ENCODE measurements at regions not wholly inside any gene's neighbourhood (a gene's known extent, or its start where the extent isn't known, plus 50 kb on each side); places are given as distances from the start of the nearest gene placed in this dataset.

- no peak for TF ChIP-seq TAF1 (IDR thresholded peaks at IDR 0.05; ENCODE audit: low read depth)
- TF ChIP-seq EGR1 (IDR thresholded peaks at IDR 0.05) = no peak
- TF ChIP-seq FOXM1 (IDR thresholded peaks at IDR 0.05; ENCODE audit: borderline replicate concordance, low read depth) = no peak
- TF ChIP-seq YY1 (IDR thresholded peaks at IDR 0.05; ENCODE audit: low read depth) = no peak
- no peak for TF ChIP-seq USF1 (IDR thresholded peaks at IDR 0.05)
- TF ChIP-seq CREB1 (IDR thresholded peaks at IDR 0.05; ENCODE audit: low read depth) = no peak
- TF ChIP-seq CEBPB (IDR thresholded peaks at IDR 0.05) = no peak
- TF ChIP-seq TEAD4 (IDR thresholded peaks at IDR 0.05) = no peak
- TF ChIP-seq RAD21 (IDR thresholded peaks at IDR 0.05; ENCODE audit: low read depth) = no peak
- no peak for TF ChIP-seq ZBTB7A (IDR thresholded peaks at IDR 0.05; ENCODE audit: low read depth)
- TF ChIP-seq MAX (IDR thresholded peaks at IDR 0.05) = no peak
- no peak for TF ChIP-seq REST (IDR thresholded peaks at IDR 0.05; ENCODE audit: low read depth)
- TF ChIP-seq NFIC (IDR thresholded peaks at IDR 0.05) = no peak
- TF ChIP-seq EP300 (IDR thresholded peaks at IDR 0.05; ENCODE audit: borderline replicate concordance) = no peak
- no peak for TF ChIP-seq TCF12 (IDR thresholded peaks at IDR 0.05; ENCODE audit: low read depth)
Measured at GRCh38 chr6:145247692-145248419, 487.5 kb downstream of the EPM2A start.

- no peak for TF ChIP-seq FOXM1 (IDR thresholded peaks at IDR 0.05; ENCODE audit: borderline replicate concordance, low read depth)
- no peak for TF ChIP-seq USF1 (IDR thresholded peaks at IDR 0.05)
Measured at GRCh38 chr6:145250436-145250835, 484.9 kb downstream of the EPM2A start.

- no peak for TF ChIP-seq TCF12 (IDR thresholded peaks at IDR 0.05; ENCODE audit: low read depth)
- TF ChIP-seq CEBPB (IDR thresholded peaks at IDR 0.05) = no peak
- no peak for TF ChIP-seq USF1 (IDR thresholded peaks at IDR 0.05)
- no peak for TF ChIP-seq REST (IDR thresholded peaks at IDR 0.05; ENCODE audit: low read depth)
- TF ChIP-seq TAF1 (IDR thresholded peaks at IDR 0.05; ENCODE audit: low read depth) = no peak
- TF ChIP-seq CREB1 (IDR thresholded peaks at IDR 0.05; ENCODE audit: low read depth) = no peak
- TF ChIP-seq EP300 (IDR thresholded peaks at IDR 0.05; ENCODE audit: borderline replicate concordance) = no peak
- TF ChIP-seq YY1 (IDR thresholded peaks at IDR 0.05; ENCODE audit: low read depth) = no peak
- TF ChIP-seq EGR1 (IDR thresholded peaks at IDR 0.05) = no peak
- no peak for TF ChIP-seq MAX (IDR thresholded peaks at IDR 0.05)
- no peak for TF ChIP-seq NFIC (IDR thresholded peaks at IDR 0.05)
- no peak for TF ChIP-seq TEAD4 (IDR thresholded peaks at IDR 0.05)
- no peak for TF ChIP-seq FOXM1 (IDR thresholded peaks at IDR 0.05; ENCODE audit: borderline replicate concordance, low read depth)
Measured at GRCh38 chr6:145252737-145253136, 482.6 kb downstream of the EPM2A start.

DNA sequence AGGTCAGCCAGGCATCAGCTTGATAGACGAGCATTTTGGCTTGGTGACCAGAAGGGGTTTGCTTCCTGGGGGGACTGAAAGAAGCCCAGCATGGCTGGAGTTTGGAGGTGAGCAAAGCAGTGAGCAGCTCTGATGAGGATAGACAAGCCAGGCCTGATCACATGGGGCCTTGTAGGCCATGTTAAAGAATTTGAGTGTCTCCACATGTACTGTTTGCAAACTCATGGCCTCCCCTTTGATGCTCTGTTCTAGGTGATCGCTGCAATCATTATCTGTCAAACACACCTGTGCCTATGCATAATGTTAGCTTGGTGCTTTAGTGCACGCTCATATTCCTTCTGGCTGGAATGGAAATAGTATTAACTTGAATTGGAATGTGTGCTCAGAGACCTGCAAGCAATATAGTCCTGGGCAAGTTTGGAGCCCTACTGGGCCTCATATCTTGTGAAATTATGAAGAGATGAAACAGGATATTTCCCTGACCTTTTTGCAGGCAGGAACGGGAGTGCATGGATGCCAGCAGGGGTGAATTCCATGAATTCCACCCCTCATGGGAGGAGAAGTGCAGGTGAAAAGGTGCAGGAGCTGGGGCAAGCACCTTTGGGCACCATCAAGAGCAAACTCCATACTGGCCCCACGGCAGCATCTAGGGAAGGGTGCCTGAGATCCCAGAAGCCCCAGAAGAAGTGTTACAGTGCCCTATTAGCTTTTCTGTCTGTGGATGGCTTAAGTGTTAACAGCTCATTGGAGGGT lies 480.5 kb downstream of the EPM2A start:
- peak; percentile 73 for TF ChIP-seq TEAD4 (IDR thresholded peaks at IDR 0.05)
- no peak for TF ChIP-seq NFIC (IDR thresholded peaks at IDR 0.05)
- no peak for TF ChIP-seq EGR1 (IDR thresholded peaks at IDR 0.05)

DNA sequence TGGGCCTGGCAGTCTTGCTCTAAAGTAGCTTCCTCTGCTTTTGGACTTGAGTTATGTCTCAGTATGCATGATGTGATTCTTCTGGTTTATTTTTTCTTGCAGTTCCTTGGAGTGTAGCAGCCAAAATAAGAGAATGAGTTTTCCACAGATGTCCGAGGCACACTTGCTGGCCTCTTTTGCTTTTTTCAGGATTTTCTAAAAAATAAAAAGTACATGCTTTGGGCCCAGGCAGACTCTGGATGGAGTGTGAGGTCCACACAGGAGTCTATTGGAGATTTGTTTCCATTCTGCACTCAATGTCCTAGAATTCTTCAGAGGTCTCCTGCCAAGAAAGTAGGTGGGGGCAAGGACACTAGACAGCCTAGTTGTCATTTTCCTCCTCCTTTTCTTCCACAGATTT lies 477.6 kb downstream of the EPM2A start:
- TF ChIP-seq FOXM1 (IDR thresholded peaks at IDR 0.05; ENCODE audit: borderline replicate concordance, low read depth) = no peak
- TF ChIP-seq MAX (IDR thresholded peaks at IDR 0.05) = no peak
- no peak for TF ChIP-seq NFIC (IDR thresholded peaks at IDR 0.05)
- TF ChIP-seq TAF1 (IDR thresholded peaks at IDR 0.05; ENCODE audit: low read depth) = no peak
